HG03520 (cell line): ENCODE measurements at regions not wholly inside any gene's neighbourhood (a gene's known extent, or its start where the extent isn't known, plus 50 kb on each side); places are given as distances from the start of the nearest gene placed in this dataset.

Source experiments
- ATAC-seq: cut with Tn5 transposase; IDR thresholded peaks from one replicate; pipeline ENCODE4 v1.9.1; 2021; ENCODE audit warnings: mild to moderate bottlenecking, moderate library complexity; ENCODE audit not compliant: unreplicated experiment

DNA sequence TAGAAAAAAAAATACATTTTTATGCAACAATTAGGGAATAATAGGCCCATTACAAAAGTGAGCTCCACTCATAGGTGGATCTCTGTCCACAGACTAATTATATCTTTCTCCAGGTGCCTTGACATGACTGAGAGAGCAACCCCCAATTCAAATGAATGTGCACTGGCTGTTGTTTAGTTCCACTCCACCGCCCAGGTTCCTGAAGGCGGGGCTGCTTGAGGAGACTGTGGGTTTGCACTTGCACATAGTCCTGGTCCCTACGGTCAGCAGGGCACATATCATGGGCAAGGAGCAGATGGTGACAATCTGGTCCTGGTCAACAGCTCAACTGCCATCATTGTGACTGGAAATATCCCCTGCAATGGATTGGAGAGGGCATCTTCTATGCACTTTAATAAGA is 195.6 kb upstream of the PWP1 start:
- no peak for ATAC-seq

DNA sequence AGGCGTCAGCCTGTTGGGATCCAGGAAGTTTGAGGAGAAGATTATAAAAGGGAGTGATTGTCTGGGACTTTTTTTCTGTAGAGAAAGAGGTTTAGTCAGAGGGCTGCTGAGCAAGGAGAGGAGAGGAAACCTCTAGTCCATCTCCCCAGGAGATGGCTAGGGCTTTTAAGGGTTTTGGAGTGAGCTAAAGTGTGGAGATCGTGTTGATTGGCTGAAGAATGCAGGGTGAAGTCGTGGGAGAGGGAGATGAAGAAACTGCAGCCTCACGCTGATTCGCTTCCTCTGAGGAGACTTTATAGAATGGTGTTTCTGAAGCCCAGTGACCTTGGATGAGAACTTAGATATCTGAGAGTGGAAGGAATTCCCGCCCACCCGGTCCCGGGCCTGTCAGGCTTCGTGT is 193.7 kb upstream of the PWP1 start:
- no peak for ATAC-seq

DNA sequence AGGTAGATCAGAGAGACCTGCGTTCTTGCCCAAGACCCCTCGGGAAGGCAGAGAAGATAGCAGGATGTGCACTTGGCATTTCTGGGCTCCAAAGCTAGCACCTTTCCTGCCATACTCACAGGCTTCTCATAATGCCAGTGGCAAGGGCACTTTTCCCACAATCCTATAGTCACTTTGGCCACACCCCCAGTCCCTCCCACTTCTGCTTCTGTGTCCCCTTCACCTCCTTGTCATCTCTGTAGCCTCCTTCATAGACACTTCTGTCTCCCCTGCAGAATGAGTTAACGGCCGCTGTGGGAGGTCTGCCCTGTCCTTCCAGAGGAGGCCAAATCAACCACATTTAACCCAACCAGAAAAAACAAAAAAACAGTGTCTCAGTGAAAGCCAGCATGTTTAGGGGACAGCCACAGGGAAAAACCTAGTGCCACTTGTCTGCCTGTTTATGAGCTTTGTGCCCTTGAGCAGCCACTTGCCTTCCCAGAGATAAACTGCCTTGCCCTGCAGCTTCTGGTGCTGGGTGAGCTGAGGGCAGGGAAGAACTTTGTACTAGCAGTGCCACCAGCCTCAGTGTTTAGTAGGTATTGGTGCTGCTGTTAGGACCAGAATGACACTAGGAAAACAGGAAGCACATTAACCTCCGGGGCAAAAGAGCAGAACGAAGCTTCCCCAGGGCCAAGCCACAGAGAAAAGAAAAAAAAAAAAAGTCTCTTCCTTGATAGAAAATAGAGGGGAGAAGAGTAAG is 193.0 kb upstream of the PWP1 start:
- ATAC-seq: no peak

DNA sequence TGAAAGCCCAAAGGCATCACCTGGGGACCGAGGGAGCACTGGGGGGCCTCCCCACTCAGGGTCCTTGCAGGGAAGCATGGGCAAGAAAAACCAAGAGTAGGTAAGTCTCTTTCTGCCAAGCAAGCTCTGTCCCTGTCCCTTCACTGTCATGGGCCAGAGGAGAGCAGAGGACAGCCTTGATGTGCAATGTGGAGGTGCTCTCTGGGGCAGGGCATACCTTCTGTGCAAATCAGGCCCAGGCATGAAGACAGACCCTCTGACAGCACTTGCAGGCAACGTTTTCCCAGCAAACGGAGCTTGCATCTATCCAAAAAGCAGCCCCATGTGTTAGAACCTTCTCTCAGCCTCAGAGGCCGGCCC is 192.5 kb upstream of the PWP1 start:
- no peak for ATAC-seq

DNA sequence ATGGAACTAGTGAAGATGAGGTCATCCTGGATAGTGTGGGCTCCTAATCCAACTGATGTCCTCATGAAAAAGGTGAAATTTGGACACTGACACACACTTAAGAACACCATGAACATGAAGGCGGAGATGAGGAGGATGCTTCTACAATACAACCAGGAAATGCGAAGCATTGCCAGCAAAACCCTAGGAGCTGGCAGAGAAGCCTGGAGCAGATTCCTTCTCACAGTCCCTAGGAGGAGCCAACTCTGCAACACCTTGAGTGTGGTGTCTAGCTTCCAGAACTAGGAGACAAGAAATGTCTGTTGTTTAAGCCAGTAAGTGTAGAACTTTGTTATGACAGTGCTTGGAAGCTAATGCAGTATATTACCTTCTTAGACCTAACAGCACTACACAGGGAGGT is 191.9 kb upstream of the PWP1 start:
- ATAC-seq: no peak

DNA sequence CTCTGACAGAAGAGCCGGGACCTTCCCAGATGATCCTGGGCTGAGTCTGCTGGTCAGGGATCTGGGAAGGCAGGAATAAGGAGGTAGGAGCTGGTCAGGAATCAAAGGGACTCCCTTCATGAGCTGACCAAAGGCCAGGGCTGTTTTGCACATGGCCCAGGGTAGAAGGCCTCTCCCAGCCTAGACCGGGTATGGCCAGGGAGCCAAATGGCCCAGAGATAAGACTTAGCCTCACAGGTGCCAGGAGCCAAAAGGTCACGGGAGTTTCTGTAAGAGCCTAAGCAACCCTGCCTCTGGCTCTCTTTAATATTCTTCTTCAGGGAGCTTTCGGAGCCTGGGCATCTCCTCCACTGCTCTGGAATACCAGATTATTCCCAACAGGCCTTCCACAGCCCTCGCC is 191.3 kb upstream of the PWP1 start:
- ATAC-seq: no peak

GRCh38 chr12:107495604-107496003 is 190.0 kb upstream of the PWP1 start:
- ATAC-seq: no peak

DNA sequence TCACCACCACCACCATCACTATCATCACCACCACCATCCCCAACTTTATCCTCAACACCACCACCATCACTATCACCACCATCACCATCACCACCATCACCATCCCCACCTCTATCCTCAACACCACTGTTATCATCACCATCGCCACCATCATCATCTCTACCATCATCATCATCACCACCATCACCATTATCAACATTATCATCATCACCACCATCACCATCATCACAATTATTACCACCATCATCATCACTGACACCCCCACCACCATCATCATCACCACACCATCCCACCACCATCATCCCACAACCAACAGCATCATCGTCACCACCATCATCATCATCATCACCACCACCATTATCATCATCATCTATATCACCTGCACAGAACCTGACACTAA is 188.4 kb upstream of the PWP1 start:
- ATAC-seq: no peak

DNA sequence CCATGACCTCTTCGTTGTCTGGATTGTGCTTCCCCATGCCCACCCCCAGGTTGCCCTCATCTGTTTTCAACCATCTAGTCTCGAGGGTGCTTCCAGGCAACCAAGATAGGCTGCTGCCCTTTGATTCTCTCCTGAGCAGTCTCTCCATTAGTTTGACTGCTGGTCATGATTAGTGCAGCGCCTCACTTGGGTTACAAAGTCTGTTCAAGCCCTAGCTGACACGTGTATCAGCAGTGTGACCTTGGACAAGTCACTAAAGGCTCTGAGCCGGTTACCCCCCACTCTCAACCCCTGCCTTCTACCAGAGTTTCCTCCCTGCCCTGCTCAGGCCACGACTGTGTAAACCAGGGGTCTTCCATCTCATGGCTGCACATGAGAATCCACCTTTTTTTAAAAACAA is 185.3 kb upstream of the PWP1 start:
- ATAC-seq: no peak

- ATAC-seq: no peak
Measured at GRCh38 chr12:107501681-107502080, 183.9 kb upstream of the PWP1 start.

- no peak for ATAC-seq
Measured at GRCh38 chr12:107503129-107503855, 182.3 kb upstream of the PWP1 start.

DNA sequence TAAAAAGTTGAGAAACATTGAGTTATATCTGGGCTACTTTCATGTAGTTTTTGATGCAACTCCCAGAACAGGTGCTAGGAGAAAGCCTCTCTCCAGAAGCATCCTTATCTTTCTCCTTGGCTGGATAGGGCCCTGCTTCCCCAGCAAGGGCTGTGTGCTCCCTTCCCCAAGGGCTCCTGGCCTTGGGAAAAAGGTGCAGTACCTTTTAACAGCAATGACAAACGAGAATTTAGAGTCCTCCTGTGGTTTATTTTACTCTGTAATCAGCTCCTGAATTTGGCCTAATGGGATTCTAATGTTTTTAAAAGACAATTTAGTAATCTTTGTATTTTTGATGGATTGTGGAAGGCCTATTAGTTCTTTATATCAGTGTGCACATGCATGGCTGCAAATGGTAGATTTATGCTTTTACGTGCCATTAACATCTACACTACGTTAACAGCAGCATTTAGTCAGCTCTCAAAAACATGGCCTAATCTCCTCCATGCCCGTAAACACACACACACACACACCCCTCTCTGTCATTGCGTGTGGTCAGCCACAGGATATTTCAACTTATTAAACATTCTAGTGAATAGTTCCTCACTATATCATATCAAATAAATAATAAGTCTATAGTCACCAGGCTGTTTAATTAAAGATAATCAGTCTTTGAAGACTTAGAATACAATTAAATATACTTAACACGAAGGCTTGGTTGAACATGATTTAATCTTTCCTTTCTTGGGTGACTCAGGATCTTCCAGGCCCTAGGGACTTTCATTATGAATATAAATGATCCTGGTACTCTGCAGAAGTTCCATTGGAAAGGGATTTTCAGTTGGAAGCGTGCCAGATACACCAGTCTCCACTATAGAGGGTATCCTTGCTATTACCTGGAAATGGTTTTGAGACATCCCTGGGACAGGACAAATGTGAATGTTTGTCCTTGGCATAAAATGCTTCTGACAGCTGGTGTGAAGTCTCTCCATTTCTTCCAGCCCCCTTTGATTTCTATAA is 181.4 kb upstream of the PWP1 start:
- ATAC-seq: no peak

- no peak for ATAC-seq
Measured at GRCh38 chr12:107509421-107509820, 176.2 kb upstream of the PWP1 start.

DNA sequence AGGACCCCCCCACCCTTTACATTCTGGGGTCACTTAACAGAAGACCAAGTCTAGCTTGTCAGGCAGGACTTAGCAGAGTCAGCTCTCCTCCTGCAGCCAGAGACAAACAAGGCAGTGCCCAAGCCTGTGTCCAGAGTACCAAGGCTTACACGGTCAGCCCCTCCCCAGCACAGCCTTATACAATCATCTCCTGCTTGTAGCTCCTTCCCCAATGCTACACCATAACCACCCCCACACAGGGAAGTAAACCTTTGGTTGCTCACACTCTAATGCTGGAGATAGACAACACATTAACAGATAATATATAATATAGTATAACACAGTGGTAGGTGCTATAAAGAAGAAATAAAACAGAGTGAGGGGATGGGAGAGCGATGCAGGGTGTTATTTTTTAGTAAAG is 175.4 kb upstream of the PWP1 start:
- ATAC-seq: no peak

- ATAC-seq: no peak
Measured at GRCh38 chr12:107511292-107511691, 174.3 kb upstream of the PWP1 start.

DNA sequence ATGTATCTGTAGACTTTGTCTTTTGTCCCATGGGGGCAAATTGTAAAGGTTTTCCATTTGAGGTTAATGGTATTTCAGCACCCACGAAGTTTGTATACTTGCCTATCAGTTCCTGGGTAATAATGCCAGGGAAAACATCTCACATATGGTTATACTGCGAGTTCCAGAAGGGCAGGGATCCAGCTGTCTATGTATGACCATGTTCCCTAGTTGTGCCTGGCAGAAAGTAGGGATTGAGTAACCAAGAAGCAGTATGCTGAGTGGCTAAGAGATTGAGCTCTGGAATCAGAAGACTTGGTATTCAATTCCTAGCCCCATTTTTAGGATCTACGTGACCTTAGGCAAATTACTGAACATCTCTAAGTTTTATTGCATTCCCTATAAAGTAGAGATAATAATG is 173.2 kb upstream of the PWP1 start:
- no peak for ATAC-seq

- ATAC-seq: no peak
Measured at GRCh38 chr12:107513184-107513583, 172.4 kb upstream of the PWP1 start.

GRCh38 chr12:107513636-107514400 is 171.8 kb upstream of the PWP1 start:
- ATAC-seq: no peak

DNA sequence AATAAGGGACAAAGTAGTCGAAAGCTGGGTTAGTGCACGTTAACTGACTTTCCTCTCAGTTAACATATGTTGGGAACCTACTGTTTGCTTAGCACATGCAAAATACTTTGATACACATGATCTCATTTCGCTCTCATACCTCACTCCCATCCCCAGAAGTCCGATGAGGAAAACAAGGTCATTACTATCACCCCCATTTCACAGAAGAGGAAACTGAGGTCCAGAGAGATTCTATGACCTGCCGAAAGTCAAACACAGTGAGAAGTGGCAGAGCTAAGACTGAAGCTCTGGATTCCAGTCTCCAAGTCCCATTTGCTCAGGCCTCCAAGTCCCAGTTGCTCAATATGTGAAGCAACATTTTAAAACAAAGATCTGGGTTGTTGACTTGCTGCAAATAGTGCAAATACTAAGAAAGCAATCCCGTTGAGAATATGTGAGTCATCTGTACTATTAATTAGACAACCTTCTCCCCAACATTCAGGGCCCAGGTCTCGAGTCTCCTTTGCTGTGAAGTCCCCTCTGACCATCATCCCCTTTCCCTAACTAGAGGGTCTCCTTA is 170.6 kb upstream of the PWP1 start:
- no peak for ATAC-seq

DNA sequence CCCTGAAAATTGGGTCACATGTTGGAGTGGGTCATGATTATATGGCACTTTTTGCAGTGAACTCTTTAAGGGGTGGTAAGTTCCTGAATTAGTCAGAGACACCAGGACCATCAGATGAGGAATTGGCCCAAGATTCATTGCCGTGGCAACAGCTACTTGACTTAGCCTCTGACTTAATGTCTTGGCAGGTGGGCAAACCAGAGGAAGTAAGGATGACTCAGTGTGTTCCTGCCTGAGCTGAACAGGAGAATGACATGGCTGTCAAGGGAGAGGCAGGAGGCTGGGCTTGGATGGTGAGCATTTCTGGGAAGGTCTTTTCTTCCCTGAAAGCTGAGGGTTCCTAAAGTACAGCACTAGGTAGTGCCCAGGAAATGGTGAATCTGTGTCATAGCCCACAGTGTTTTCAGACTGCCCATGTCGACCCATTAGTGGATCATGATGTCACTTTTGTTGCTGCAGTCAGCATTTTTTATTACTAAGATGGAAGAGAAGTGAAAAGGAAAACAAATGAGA is 170.1 kb upstream of the PWP1 start:
- ATAC-seq: no peak
